Renal cortex interstitium (tissue), 11 donors: ENCODE measurements at regions not wholly inside any gene's neighbourhood (a gene's known extent, or its start where the extent isn't known, plus 50 kb on each side); places are given as distances from the start of the nearest gene placed in this dataset.
"Not testable (repeated sequence)": the region's sequence is repeated elsewhere in the genome, so short reads cannot be mapped to it uniquely, and the experiment has no call there.

Experiments used
- DNase-seq, 11 donors: peaks; one replicate each; pipeline ENCODE4 v3.0.0-alpha.2; 2013; ENCODE audit warnings: low read depth in 9 of 11, low spot score in 4 of 11; ENCODE audit errors: extremely low read depth in 1 of 11

DNA sequence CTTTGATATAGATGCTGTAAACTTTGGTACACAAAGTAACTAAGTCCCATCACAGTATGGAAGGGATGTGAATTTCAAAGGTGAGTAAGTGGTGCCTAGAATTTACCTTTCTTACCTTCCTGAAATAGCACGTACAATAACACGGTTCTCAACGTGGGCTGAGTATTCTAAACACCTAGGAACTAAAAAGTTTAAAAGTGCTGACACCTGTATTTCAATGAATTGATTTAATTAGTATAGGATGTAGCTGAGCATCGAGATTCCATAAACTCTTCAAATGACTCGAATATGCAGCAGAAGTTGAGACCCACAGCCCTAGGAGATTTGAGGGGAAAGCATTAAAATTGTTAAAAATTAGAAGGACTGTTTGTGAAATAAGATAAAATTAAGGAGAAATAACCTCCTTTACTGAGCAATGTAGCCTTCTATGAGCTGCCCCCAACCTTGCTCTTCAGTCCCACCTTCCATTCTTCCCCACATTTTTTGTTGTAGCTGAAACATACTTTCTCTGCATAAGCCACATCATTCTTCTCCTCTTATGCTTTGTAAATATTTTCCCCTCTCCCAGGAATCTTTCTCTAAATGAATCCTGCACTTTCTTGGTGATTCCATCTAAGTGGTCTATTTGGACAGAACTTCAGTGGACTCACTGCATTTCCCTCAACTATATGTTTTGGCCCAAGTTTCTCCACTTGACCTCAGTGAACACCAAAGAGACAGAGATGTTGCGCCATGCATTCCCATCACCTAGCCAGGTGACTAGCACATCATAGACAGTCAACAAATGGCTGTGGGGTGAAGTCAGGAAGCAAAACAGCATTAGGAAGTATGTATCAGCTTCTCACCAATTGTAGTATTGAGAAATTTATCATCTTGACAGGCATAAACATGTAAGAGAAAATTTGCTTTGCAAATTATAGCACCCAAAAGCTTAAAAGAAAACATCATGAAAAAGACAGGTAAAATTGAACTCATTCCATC, 156.5 kb upstream of the TAS2R1 start:
- no peak for DNase-seq

DNA sequence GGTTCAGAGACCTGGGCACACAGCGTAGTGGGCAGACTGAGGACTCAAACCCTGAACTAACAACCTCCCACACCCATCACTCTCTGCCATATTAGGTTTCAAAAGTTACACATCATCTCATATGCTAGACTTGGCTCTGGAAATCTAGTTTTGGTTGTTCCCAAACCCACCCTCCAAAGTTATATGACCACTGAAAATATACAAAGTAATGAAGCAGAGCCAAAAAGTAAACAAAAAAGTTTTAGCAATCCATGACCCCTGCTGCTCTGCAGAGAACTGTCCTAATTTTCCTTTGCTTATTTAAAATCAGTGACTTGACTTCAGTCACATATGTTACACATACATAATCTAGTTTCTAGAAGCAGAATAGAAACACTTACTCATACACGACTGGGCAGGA, 155.6 kb upstream of the TAS2R1 start:
- DNase-seq: no peak

DNA sequence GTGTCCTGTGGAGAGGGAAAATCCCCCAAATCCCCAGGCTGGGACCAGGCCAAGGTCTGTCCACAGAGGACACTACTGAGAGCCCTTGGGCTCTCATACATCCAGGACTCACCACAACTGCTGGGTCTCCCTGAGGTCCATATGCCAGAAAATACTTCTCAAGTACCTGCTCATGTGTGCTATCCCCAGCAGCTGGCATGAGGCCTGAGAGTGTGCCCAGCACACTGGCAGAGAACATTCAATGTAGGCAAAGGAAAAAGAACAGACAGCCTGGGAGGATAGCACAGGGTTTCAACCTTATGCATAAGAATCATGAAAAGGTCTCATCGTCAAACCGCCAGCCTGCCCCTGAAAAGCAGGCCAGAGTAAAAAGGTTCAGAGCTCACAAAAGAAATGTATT, 154.1 kb upstream of the TAS2R1 start:
- no peak for DNase-seq

DNA sequence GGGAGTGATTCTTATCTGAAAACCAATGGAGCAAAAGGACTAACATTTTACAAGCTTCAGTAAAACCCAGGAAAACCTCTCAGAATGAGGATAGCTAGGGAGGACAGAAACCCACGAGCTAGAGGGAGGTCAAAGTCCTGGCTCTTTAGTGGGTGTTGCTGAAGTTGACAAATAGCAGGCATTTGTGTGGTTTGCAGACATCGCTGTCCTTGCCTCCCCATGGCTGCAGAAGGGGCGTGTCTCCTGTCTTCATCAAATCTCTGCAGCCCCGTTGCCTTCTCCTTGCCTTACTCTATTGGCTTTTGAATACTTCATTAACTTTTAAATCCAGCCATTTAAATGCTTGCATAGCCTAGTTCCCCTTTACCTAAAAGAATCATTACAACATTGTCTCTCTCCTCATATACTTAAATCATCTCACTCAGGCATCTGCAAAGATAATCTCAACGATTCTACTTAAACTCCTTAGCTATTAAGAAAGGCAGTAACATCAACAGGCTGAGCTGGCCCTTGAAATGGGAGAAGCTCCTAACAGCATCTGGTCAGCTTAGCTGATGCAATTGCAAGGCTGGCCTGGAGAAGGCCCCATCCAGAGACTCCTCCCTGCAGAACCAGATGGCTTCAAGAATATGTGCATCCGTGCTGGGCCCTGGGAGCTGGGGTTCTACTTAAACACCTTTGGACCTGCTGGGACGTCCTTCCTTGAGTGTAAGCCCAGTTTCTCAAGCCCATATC, 152.8 kb upstream of the TAS2R1 start:
- DNase-seq: peak in 1 of 11 donors; percentile 18

DNA sequence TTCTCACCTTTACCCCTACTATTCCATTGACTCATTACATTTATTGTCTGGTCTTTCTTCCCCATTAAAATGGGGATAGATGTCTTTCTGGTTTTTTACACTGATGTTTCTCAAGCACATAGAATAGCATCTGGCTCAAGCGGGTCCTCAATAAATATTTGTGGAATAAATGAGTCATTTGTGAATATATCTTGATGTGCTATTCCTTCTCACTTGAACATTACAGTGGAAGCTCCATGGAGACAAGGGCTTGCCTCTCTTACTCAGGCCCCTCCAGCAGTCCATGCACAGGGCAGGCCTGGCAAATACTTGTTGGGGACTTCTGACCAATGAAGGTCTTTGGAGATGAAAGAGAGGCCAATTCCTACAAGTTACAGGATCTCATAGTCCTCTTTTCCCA, 151.7 kb upstream of the TAS2R1 start:
- no peak for DNase-seq

DNA sequence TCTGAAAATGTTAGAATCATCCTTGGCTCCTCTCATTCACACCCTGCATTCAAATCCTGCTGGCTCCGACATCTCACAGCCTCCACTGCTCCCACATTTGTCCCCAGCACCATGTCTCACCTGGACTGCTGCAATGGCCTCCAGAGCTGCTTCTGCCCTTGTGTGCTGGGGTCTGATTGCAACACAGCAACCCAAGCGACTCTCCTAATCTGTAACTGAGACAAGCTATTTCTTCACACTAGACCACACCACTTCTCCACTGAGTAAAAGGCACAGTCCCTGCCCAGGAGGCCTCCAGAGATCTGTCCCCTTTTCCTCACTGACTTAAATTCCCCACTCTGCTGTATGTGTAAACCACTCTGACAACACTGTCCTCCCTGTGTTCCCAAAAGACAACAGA, 151.1 kb upstream of the TAS2R1 start:
- no peak for DNase-seq

DNA sequence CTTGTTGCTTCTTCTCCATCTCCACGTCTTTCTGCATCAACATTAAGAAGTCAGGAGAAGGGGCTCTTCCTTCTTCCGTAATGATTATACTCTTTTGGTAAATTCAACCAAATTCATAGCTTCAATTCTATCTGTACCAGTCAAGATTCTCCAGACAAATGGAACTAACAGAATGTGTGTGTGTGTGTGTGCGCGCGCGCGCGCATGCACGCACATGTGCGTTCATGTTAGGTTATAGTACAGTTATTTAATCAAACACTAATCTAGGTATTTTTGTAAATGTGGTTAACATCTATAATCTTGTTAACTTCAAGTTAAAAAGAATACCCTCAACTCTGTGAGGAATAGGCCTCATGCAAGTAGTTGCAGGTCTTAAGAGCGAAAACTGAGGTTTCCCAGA, 150.3 kb upstream of the TAS2R1 start:
- DNase-seq: no peak

DNA sequence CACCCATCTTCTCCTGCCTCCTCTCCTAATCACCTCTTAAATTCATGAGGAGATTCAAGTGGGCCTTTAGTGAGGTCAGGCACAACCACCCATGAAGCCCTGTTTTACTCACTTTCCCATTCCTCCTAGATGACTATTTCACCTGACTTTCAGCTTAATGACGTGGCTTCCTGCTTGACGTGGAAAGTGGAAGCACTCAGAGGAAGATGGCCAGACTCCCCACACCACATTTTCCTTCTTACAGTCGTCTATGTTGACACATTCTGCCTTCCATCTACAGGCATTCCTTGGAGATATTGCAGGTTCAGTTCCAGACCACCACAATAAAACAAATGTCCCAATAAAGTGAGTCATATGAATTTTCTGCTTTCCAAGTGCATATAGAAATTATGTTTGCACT, 146.4 kb upstream of the TAS2R1 start:
- DNase-seq: no peak

DNA sequence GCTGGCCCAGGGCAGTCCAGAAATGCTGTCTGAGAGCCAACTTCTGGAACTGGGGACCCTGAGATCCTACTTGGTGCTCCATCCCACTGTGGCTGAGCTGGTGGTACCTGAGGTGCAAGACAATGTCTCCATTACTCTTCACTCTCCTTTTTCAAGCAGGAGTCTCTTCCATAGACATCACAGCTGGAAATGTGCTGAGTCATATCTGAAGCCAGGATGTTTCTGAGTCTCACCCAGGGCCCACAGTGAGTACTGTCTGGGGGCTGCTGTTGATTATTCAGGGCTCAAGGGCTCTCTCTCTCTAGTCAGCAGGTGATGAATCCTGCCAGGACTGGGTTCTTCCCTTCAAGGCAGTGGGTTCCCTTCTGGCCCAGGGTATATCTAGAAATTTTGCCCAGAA, 145.2 kb upstream of the TAS2R1 start:
- DNase-seq: no peak

DNA sequence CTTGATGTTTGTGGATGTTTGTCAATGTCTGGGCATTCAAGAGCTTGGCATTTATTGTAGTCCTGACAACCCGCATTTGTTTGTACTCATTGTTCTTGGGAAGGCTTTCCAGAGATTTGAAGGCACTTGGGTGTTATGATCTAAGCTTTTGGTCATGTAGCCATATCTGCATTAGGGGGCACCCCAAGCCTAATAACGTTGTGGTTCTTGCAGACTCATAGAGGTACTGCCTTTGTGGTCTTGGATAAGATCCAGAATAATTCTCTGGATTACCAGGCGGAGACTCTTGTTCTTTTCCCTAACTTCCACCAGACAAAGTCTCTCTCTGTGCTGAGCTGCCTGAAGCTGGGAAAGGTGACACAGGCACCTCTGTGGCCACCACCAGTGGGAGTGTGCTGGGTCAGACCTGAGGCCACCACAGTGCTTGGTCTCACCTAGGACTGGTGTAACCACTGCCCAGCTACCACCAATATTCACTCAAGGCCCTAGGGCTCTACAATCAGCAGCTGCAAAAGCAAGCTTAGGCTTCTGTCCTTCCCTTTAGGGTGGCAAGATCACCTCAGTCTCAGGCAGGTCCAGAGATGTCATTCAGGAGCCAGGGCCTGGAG, 144.4 kb upstream of the TAS2R1 start:
- DNase-seq: no peak

DNA sequence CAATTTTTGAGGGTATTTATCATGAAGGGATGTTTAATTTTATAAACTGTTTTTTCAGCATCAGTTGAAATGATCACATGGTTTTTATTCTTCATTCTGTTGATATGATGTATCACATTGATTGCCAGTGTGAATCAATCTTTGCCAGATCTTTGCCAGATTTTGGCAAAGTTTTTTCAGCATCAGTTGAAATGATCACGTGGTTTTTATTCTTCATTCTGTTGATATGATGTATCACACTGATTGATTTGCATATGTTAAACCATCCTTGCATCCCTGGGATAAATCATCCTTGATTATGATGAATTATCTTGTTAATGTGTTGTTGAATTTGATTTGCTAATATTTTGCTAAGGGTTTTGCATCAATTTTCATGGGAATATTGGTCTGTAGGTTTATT, 140.9 kb upstream of the TAS2R1 start:
- no peak for DNase-seq

DNA sequence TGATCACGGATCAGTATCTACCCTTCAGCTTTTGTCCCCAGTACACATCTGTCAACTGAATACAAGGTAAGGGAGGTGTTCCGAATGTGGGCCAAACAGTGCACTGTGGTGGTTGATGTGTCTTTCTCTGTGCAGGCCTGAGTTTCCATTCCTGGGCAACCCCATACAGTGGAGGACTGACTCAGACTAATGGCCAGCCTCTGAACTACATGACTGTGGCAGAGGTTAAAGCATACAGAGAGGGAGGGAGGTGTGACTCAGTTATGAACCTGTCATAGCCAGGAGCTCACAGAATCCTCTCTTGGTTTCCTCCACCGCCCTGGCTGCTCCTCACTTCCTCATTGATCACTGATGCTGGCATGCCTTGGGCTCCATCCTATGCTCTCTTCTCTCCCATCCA, 136.4 kb upstream of the TAS2R1 start:
- DNase-seq: no peak

DNA sequence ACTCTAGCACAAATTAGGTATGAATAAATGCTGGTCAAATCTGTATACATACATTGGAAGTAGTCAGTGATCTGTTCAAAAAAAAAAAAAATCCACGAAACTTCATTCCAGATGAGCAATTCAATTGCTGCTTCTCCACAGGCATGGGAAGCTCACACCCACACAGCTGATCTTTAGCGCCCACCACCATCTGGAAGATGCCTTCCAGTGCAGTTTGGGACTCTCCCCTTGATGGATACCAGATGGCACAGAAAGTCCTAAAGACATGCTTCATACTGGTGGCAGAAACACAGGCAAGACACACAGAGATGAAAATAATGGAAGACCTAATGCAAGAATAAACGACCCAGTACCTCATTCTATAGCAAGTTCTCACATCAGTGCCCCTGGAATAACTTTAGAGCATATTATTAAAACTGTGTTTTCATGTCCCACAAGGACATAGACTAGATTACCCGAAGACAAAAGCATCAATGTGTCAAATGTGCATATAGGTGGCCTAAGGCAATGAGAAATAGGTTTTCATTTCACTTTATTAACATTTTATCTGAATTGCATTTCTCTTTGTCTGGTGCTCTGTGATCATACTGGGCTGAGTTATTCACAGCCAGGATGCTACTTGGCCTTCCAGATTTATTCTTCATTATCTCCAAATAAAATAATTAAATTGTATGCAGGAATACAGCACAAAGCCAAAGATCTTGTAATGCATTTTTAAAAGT, 135.4 kb upstream of the TAS2R1 start:
- DNase-seq: no peak

DNA sequence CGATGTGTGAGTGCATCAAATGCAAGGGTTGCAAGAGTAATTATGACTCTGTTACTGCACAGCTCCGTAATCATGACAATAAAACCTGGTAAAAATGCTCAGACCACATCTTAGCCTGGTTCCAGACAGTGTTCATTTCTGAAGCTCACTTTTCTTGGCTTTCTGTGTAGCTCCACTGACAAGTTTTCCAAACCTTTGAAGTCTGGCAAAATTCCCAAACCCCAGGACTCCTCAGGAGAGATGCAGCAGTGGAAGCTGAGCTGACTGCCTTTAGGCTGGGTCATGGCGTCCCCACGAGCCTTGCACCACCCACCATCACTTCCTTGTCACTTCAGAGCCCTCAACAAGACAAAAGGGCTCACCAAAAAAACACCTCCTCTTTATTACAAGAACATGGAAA, 131.6 kb upstream of the TAS2R1 start:
- DNase-seq: no peak

DNA sequence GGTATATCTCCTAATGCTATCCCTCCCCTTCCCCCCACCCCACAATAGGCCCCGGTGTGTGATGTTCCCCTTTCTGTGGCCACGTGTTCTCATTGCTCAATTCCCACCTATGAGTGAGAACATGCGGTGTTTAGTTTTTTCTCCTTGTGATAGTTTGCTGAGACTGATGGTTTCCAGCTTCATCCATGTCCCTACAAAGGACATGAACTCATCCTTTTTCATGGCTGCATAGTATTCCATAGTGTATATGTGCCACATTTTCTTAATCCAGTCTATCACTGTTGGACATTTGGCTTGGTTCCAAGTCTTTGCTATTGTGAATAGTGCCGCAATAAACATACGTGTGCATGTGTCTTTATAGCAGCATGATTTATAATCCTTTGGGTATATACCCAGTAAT, 122.5 kb upstream of the TAS2R1 start:
- not testable (repeated sequence) for DNase-seq

DNA sequence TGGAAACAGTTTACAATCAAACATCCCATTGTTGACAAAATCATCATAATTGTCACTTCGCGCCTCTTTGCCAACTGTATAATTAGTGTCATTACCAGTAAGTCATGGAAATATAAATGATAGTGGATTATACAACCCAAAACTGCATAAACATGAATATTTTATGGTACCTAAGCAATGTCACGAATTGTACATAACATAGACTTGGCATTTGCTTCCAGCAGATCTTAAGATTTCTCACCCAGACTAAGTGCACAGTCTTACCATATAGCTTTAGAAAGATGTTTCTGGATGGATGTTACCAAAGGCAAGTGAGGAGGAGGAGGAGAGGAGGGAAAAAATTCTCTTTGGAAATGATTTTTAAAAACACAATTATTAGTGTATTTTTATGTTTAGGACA, 113.4 kb upstream of the TAS2R1 start:
- no peak for DNase-seq

DNA sequence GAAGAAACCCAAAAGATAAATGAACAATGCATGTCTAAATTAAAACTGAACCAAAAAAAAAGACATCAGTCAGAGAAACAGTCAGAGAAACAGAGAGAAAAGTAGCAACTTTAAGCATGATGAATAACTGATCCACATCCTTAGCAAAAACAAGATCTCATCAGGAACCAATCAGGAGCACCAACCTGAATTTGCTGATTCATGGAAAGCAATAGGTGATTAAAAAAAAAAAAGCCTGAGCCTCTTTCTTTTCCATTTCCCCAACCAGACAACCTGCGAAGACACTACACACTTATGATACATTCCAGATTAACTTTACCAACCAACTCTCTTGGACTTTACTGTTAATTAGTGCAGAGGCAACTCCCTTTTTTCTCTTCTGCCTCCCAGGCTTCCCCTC, 112.7 kb upstream of the TAS2R1 start:
- no peak for DNase-seq

DNA sequence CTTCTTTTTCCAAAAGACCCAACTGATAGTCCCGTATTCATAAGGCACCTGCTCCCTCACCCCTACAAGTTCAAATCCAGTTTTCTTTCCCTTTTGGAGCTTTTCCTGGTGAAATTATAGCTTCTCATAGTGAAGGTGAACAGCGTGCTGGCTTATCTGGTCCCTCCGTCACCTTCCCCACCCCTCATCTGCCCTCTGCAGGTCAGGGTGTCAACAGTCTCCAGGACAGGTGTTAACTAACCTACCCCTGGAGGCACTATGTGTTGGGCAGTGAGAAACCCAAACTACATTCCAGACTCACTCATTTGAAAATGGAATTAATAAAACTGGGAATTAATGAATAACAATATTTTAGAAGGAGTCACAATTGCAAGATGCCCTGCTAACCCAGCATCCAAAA, 109.0 kb upstream of the TAS2R1 start:
- DNase-seq: no peak

DNA sequence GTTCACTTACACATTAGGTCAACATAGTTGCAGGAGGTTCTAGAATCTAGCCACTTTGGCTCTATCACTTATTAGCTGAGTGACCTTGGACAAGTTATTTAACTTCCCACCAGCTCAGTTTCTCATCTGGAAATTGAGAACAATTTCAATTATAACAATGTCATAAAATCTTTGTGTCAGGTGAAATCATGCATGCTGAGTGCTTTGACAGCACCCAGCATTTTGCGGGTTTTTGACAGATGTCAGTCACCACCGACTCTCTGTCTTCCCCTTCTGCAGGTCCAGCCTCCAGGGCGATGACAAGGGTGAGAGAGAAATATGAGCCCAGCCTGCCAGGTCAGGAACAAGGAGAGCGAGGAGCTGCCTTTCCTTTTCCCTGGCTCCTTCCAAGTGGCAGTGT, 107.1 kb upstream of the TAS2R1 start:
- no peak for DNase-seq
